Tibial artery (tissue), 4 donors: ENCODE measurements at regions not wholly inside any gene's neighbourhood (a gene's known extent, or its start where the extent isn't known, plus 50 kb on each side); places are given as distances from the start of the nearest gene placed in this dataset.
"Not testable (repeated sequence)": the region's sequence is repeated elsewhere in the genome, so short reads cannot be mapped to it uniquely, and the experiment has no call there.

Experiments
- DNase-seq, 2 donors: peaks; one replicate each; pipeline ENCODE4 v3.0.0-alpha.2; 2019
- H3K27ac ChIP-seq, 2 donors: fragments of 200-600 bp; sonication (generic) in 1 of 2; 1 replicate in 1 of 2; 2 replicates in 1 of 2; pipeline ENCODE4 v1.5.1; 2018 to 2019; ENCODE audit warnings: mild to moderate bottlenecking in 1 of 2
- H3K27me3 ChIP-seq, 2 donors: fragments of 200-600 bp; sonication (generic) in 1 of 2; one replicate each; pipeline versions ENCODE4 v1.5.1 to v1.6.0; 2016 to 2019
- H3K36me3 ChIP-seq, 3 donors: fragments of 200-600 bp; sonication (generic) in 2 of 3; one replicate each; pipeline ENCODE4 v1.5.1; 2016 to 2019; ENCODE audit warnings: mild to moderate bottlenecking in 2 of 3
- H3K4me1 ChIP-seq, 4 donors: fragments of 200-600 bp; sonication (generic) in 2 of 4; 1 replicate in 3 of 4; 2 replicates in 1 of 4; pipeline ENCODE4 v1.5.1; 2016 to 2019
- H3K4me3 ChIP-seq, 2 donors: fragments of 200-600 bp; sonication (generic) in 1 of 2; 1 replicate in 1 of 2; 2 replicates in 1 of 2; pipeline ENCODE4 v1.5.1; 2018 to 2019; ENCODE audit warnings: mild to moderate bottlenecking in 2 of 2
- H3K9me3 ChIP-seq, 3 donors: fragments of 200-600 bp; sonication (generic) in 1 of 3; one replicate each; pipeline ENCODE4 v1.5.1; 2016 to 2019
- intact Hi-C: fragments of 100-400 bp; cut with DNase I; formaldehyde crosslinking; loops from one replicate; pipeline ENCODE4 v1.15.0; 2023; ENCODE audit warnings: low total_unique reads
- TF ChIP-seq, protein P1 (sequence below), 2 experiments: fragments of 200-600 bp in 1 of 2; fragments of 450-650 bp in 1 of 2; IDR thresholded peaks; one replicate each; pipeline ENCODE4 v1.5.1; 2017 to 2019; ENCODE audit warnings: antibody characterized with exemption in 2 of 2, mild to moderate bottlenecking in 1 of 2, moderate library complexity in 1 of 2

DNA sequence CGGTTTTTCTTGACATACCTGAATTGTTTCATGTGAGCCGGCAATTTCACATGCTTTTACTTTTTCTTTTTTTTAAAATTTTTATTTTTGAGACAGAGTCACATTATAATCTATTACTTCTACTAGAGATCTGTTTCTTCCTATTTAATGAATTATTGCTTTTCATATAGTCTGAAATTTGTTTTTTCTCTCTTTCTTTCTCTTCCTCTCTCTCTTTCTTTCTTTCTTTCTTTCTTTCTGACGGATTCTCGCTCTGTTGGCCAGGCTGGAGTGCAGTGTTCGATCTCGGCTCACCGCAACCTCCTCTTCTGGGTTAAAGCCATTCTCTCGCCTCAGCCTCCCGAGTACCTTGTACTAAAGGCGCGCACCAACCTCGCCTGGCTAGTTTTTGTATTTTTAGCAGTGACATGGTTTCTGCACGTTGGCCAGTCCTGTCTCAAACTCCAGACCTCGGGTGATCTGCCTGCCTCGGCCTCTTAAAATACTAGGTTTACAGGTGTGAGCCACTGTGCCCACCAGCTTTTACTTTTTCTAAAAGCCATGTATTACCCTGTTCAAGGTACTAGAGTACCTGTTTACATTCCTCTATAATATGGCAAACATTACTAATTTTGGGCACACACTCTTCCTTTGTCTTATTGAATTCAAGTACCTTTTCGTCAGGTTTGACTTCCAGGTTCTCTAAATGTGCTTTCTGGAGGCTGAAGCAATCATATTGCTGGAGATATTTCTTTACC lies 86.5 kb upstream of the RHOU start:
- intact Hi-C loops = no loop called here
- H3K27me3 ChIP-seq = peaks cover 0 to 49% of the 10 kb centered on the region in 2 donors
- no peaks in the 10 kb centered on the region for H3K9me3 ChIP-seq
- peaks cover 0 to 26% (median 16%) of the 10 kb centered on the region in 4 donors for H3K4me1 ChIP-seq
- H3K36me3 ChIP-seq = no peaks in the 10 kb centered on the region
- peak overlapping the region; percentile 59 to 76 for H3K27ac ChIP-seq
- H3K4me3 ChIP-seq = peak overlapping the region; percentile 47 to 53
- DNase-seq = no peak
- TF ChIP-seq, protein P1, sequence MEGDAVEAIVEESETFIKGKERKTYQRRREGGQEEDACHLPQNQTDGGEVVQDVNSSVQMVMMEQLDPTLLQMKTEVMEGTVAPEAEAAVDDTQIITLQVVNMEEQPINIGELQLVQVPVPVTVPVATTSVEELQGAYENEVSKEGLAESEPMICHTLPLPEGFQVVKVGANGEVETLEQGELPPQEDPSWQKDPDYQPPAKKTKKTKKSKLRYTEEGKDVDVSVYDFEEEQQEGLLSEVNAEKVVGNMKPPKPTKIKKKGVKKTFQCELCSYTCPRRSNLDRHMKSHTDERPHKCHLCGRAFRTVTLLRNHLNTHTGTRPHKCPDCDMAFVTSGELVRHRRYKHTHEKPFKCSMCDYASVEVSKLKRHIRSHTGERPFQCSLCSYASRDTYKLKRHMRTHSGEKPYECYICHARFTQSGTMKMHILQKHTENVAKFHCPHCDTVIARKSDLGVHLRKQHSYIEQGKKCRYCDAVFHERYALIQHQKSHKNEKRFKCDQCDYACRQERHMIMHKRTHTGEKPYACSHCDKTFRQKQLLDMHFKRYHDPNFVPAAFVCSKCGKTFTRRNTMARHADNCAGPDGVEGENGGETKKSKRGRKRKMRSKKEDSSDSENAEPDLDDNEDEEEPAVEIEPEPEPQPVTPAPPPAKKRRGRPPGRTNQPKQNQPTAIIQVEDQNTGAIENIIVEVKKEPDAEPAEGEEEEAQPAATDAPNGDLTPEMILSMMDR (IDR thresholded peaks at IDR 0.05) = no peak

DNA sequence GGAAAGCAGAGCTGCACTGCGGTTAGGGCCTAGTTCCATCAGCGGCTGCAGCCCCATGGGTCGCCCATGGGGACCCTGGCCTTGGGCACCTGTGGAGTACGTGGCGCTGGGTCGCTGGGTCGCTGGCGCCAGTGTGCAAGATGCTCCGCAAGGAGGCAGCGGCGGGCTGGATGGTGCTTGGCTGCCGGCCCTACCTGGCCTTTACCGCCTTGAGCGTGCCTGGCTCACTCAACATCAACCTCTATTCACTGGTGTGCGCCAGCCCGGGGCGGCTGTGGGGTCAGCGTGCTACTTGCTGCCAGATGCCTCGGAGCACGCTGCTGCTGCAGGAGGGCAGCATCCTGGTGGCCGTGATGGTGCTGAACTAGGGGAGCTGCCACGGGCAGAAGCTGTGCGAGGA lies 85.1 kb upstream of the RHOU start:
- Histone ChIP-seq H3K9me3 (no peaks in the 10 kb centered on the region), H3K27ac (no peak overlapping the region), H3K4me1 (peaks cover 0 to 26% (median 16%) of the 10 kb centered on the region in 4 donors), H3K36me3 (no peaks in the 10 kb centered on the region), H3K4me3 (no peak overlapping the region), H3K27me3 (peaks cover 0 to 53% of the 10 kb centered on the region in 2 donors)
- TF ChIP-seq, protein P1 (IDR thresholded peaks at IDR 0.05) = no peak
- intact Hi-C loops = no loop called here
- DNase-seq = no peak

DNA sequence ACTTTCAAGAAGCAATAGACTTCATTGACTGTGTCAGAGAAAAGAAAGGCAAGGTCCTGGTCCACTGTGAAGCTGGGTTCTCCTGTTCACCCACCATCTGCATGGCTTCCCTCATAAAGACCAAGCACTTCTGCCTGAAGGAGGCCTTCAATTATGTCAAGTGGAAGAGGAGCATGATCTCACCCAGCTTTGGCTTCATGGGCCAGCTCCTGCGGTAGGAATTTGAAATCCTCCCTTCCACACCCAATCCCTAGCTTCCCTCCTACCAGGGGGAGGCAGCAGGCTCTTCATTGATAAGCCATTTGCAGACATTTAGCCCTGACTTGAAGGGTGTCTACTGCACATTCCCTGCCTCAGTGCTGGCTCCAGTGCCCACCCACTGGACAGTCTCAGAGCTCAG lies 84.3 kb upstream of the RHOU start:
- TF ChIP-seq, protein P1 (IDR thresholded peaks at IDR 0.05) = no peak
- H3K27me3 ChIP-seq = peaks cover 0 to 55% of the 10 kb centered on the region in 2 donors
- no peaks in the 10 kb centered on the region for H3K9me3 ChIP-seq
- no peak overlapping the region for H3K4me3 ChIP-seq
- intact Hi-C loops = no loop called here
- no peak for DNase-seq
- H3K27ac ChIP-seq = no peak overlapping the region
- peaks cover 0 to 26% (median 16%) of the 10 kb centered on the region in 4 donors for H3K4me1 ChIP-seq
- no peaks in the 10 kb centered on the region for H3K36me3 ChIP-seq

DNA sequence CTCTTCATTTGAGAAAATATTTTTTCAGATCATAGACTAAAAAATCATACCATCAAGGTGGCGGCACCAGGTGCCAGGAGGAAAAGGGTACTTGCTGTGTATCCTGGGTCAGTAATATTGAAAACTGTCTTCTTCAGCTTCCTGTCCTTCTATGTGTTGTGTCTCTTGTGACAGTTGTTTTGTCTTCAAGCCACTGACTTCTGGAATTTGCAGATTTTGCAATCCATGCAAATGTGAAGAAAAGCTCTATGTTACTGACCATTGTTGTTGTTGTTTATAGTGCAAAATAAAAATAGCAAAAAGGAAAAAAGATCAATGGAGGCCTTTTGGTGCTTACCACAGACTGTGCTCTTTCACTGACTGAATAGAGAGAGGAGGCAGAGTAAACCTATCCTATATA lies 83.2 kb upstream of the RHOU start:
- Histone ChIP-seq H3K9me3 (no peaks in the 10 kb centered on the region), H3K4me1 (peaks cover 0 to 20% (median 14%) of the 10 kb centered on the region in 4 donors), H3K36me3 (no peaks in the 10 kb centered on the region), H3K4me3 (no peak overlapping the region), H3K27me3 (peaks cover 0 to 55% of the 10 kb centered on the region in 2 donors), H3K27ac (no peak overlapping the region)
- TF ChIP-seq, protein P1 (IDR thresholded peaks at IDR 0.05) = no peak
- DNase-seq = no peak
- intact Hi-C loops = no loop called here

DNA sequence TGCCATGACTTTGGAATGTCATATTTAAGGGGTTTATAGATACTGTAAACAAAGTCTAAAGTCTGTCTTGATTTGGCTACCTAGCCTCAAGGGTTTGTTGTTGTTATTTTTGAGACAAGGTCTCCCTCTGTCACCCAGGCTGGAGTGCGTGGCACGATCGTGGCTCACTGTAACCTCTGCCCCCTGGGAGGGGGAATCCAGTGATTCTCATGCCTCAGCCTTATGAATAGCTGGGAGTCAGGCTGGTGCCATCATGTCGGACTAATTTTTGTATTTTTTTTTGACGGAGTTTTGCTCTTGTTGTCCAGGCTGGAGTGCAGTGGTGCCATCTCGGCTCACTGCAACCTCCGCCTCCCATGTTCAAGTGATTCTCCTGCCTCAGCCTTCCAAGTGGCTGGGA lies 82.2 kb upstream of the RHOU start:
- H3K9me3 ChIP-seq, H3K36me3 ChIP-seq, H3K27ac ChIP-seq, H3K4me3 ChIP-seq, DNase-seq, intact Hi-C loops: not testable (repeated sequence)
- peaks cover 0 to 52% of the 10 kb centered on the region in 2 donors for H3K27me3 ChIP-seq
- H3K4me1 ChIP-seq = peaks cover 0 to 10% (median 7%) of the 10 kb centered on the region in 4 donors

DNA sequence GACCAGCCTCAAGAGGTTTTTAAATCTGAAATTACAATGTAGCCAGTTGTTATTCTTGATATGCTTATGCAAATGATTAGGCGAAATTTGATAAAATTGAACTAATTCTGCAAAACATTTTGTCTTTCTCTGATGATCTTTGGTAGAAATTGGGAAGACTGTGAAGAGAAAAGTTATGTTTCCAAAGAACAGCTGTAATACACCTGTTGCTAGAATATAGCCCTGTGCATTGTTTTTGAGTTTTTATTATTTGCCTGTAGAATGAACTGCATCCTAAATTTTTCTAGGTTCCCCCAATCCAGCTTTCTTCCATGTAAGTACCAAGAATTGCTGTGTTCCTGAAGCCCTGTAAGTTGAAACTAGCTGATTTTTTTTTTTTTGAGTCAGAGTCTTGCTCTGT lies 81.5 kb upstream of the RHOU start:
- no peak for DNase-seq
- TF ChIP-seq, protein P1 (IDR thresholded peaks at IDR 0.05) = no peak
- Histone ChIP-seq H3K36me3 (no peaks in the 10 kb centered on the region), H3K9me3 (no peaks in the 10 kb centered on the region), H3K27ac (no peak overlapping the region), H3K4me1 (peaks cover 0 to 3% (median 1%) of the 10 kb centered on the region in 4 donors), H3K4me3 (no peak overlapping the region), H3K27me3 (peaks cover 0 to 45% of the 10 kb centered on the region in 2 donors)
- intact Hi-C loops = no loop called here
